ENCODE measurements at regions not wholly inside any gene's neighbourhood (a gene's known extent, or its start where the extent isn't known, plus 50 kb on each side); places are given as distances from the start of the nearest gene placed in this dataset.

DNA sequence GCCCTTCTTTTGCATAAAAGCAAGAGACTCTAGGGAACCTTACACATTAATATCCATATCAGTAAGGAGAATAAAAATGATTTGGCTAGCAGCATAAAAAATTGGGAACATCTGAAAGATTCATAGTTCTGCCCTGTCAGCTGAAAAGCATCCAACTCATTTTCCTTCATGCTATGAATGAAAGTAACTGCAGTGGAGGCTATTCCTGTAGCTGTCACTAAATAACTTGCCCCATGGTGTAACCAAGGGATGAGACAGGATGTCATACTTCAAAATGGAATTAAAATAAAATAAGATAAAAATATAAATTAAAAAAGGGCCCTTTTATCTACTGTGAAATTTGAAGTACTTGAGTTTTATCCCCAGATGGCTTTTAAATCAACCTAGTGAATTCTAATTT, 878.8 kb downstream of the C4orf33 start:
- FAIRE-seq = no peak
- H3K27me3 ChIP-seq (ENCODE audit: control insufficient read depth in 2 of 2, insufficient read depth in 2 of 2, low read length in 2 of 2) = no peaks in the 10 kb centered on the region

More for the DNA sequence above, 878.8 kb downstream of the C4orf33 start:
- TF ChIP-seq ZNF384 (IDR thresholded peaks at IDR 0.05; ENCODE audit: low read depth, low read length) (no peak), HNRNPH1 (optimal IDR thresholded peaks at IDR 0.05; ENCODE audit: low read depth, low read length) (no peak), CEBPB (tag; IDR thresholded peaks at IDR 0.05) (no peak), ZNF75A (CRISPR knock-in tag; IDR thresholded peaks at IDR 0.05) (no peak), NELFE (IDR thresholded peaks at IDR 0.05; ENCODE audit: insufficient read depth, insufficient read length) (no peak), TAF9B (IDR thresholded peaks at IDR 0.05; ENCODE audit: partially characterized antibody) (no peak), ZNF79 (CRISPR knock-in tag; IDR thresholded peaks at IDR 0.05; ENCODE audit: low read depth) (no peak), ZKSCAN8 (CRISPR knock-in tag; IDR thresholded peaks at IDR 0.05) (no peak), SRSF9 (IDR thresholded peaks at IDR 0.05; ENCODE audit: borderline replicate concordance, low read depth, low read length) (no peak), ZNF263 (CRISPR knock-in tag; IDR thresholded peaks at IDR 0.05; ENCODE audit: borderline replicate concordance) (no peak), STAT5A (IDR thresholded peaks at IDR 0.05; ENCODE audit: borderline replicate concordance, low read length) (no peak), NCOA2 (IDR thresholded peaks at IDR 0.05; ENCODE audit: partially characterized antibody in 2 of 2) (no peak), ERF (CRISPR knock-in tag; IDR thresholded peaks at IDR 0.05) (no peak), ZSCAN29 (IDR thresholded peaks at IDR 0.05) (no peak), MTF1 (CRISPR knock-in tag; IDR thresholded peaks at IDR 0.05; ENCODE audit: borderline replicate concordance) (no peak)
- TF ChIP-seq, protein P1, sequence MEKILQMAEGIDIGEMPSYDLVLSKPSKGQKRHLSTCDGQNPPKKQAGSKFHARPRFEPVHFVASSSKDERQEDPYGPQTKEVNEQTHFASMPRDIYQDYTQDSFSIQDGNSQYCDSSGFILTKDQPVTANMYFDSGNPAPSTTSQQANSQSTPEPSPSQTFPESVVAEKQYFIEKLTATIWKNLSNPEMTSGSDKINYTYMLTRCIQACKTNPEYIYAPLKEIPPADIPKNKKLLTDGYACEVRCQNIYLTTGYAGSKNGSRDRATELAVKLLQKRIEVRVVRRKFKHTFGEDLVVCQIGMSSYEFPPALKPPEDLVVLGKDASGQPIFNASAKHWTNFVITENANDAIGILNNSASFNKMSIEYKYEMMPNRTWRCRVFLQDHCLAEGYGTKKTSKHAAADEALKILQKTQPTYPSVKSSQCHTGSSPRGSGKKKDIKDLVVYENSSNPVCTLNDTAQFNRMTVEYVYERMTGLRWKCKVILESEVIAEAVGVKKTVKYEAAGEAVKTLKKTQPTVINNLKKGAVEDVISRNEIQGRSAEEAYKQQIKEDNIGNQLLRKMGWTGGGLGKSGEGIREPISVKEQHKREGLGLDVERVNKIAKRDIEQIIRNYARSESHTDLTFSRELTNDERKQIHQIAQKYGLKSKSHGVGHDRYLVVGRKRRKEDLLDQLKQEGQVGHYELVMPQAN (IDR thresholded peaks at IDR 0.05; ENCODE audit: borderline replicate concordance) = no peak
- TF ChIP-seq, protein P2, sequence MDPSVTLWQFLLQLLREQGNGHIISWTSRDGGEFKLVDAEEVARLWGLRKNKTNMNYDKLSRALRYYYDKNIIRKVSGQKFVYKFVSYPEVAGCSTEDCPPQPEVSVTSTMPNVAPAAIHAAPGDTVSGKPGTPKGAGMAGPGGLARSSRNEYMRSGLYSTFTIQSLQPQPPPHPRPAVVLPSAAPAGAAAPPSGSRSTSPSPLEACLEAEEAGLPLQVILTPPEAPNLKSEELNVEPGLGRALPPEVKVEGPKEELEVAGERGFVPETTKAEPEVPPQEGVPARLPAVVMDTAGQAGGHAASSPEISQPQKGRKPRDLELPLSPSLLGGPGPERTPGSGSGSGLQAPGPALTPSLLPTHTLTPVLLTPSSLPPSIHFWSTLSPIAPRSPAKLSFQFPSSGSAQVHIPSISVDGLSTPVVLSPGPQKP (CRISPR knock-in tag; IDR thresholded peaks at IDR 0.05) = no peak
- TF ChIP-seq, protein P3, sequence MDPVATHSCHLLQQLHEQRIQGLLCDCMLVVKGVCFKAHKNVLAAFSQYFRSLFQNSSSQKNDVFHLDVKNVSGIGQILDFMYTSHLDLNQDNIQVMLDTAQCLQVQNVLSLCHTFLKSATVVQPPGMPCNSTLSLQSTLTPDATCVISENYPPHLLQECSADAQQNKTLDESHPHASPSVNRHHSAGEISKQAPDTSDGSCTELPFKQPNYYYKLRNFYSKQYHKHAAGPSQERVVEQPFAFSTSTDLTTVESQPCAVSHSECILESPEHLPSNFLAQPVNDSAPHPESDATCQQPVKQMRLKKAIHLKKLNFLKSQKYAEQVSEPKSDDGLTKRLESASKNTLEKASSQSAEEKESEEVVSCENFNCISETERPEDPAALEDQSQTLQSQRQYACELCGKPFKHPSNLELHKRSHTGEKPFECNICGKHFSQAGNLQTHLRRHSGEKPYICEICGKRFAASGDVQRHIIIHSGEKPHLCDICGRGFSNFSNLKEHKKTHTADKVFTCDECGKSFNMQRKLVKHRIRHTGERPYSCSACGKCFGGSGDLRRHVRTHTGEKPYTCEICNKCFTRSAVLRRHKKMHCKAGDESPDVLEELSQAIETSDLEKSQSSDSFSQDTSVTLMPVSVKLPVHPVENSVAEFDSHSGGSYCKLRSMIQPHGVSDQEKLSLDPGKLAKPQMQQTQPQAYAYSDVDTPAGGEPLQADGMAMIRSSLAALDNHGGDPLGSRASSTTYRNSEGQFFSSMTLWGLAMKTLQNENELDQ (CRISPR knock-in tag; IDR thresholded peaks at IDR 0.05; ENCODE audit: borderline replicate concordance) = no peak
- POLR2A ChIA-PET = no interaction called here
- DNase-seq (ENCODE audit: extremely low read depth in 1 of 4, low spot score in 3 of 4) (no peak), ATAC-seq (no peak)
- no peaks in the 10 kb centered on the region; the same call in 1 of the 2 replicates for H3K9me3 ChIP-seq (replicated peaks; ENCODE audit: control insufficient read depth, insufficient read depth, low read depth, low read length)
- intact Hi-C loops (cut with micrococcal nuclease) = no loop called here
- no peak overlapping the region for H3K4me3 ChIP-seq
- no peaks in the 10 kb centered on the region for H3K79me2 ChIP-seq (ENCODE audit: control insufficient read depth, insufficient read depth, low read length)
- BruUV-seq (replicated peaks) = no TSS peak
- CTCF ChIA-PET (ENCODE audit: low intra/inter-chr PET ratio) = no interaction called here
- in situ Hi-C loops (cut with MboI) = no loop called here
- H3K4me1 ChIP-seq (replicated peaks in 1 of 2; ENCODE audit: control insufficient read depth in 2 of 2, insufficient read depth in 2 of 2, low read length in 2 of 2) = no peaks in the 10 kb centered on the region
- no peak overlapping the region for H3K9ac ChIP-seq (ENCODE audit: insufficient read depth in 1 of 2, low read depth in 2 of 2, low read length in 2 of 2)
- no peak overlapping the region for H3K27ac ChIP-seq (ENCODE audit: extremely low read depth, low read depth, low read length)
- no peaks in the 10 kb centered on the region for H3K9me1 ChIP-seq (ENCODE audit: control insufficient read depth, insufficient read depth, low read length)
- H2AFZ ChIP-seq (ENCODE audit: low read depth, low read length) = no peak overlapping the region
- no peak overlapping the region for H3K4me2 ChIP-seq (ENCODE audit: insufficient read depth, low read length)
- no peaks in the 10 kb centered on the region for H4K20me1 ChIP-seq (replicated peaks; ENCODE audit: control insufficient read depth, insufficient read depth, low read length)
- H3K36me3 ChIP-seq (ENCODE audit: control insufficient read depth, insufficient read depth, low read length) = no peaks in the 10 kb centered on the region
